ENCODE measurements at regions not wholly inside any gene's neighbourhood (a gene's known extent, or its start where the extent isn't known, plus 50 kb on each side); places are given as distances from the start of the nearest gene placed in this dataset.

DNA sequence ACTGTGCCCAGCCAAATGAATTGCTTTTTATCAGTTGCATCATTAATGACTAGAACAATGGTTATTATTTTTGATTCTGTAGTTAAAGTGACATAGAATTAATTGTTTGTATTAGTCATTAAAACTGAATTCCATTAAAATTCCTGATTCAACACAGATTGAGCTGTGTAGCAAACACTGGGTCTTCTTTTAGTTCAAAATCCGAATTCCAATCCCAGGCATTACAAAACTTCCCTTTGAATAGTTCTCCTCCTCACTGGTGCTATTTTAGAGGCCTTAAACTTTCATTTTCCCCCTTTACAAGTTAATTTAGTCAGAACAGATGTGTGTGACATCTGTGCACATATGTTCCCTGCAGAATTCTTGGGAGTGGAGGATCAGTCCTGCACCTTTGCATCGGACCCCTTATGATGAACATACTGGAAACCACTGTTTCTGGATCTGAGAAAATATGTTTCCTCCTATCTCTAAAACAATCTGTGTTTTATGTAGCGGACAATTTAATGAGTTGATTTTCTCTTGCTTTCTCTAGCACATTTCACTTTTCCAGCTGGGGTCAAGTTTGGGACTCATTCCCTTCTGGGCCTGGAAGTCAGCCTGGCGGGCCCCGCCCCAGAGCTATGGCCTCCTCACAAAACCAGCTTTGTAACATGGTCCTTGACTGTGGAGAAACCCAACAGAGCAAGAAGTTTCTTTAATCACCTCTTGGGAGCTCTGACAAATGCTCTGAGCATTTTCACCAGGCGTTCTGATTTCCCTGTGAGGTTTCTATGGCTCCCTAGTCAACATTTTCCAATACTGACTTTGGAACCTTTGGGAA lies 87.9 kb upstream of the MAMDC2 start:
- no peaks in the 10 kb centered on the region for H3K36me3 ChIP-seq (replicated peaks in 1 of 2; ENCODE audit: insufficient read depth in 1 of 2, low read depth in 2 of 2)
- no peaks in the 10 kb centered on the region for H3K27me3 ChIP-seq
- DNase-seq (no peak), ATAC-seq (no peak)
- H3K4me1 ChIP-seq, result no peaks in the 10 kb centered on the region
- H3K4me3 ChIP-seq, result no peak overlapping the region
- intact Hi-C loops (cut with DNase I), result no loop called here
- TF ChIP-seq, protein P1, sequence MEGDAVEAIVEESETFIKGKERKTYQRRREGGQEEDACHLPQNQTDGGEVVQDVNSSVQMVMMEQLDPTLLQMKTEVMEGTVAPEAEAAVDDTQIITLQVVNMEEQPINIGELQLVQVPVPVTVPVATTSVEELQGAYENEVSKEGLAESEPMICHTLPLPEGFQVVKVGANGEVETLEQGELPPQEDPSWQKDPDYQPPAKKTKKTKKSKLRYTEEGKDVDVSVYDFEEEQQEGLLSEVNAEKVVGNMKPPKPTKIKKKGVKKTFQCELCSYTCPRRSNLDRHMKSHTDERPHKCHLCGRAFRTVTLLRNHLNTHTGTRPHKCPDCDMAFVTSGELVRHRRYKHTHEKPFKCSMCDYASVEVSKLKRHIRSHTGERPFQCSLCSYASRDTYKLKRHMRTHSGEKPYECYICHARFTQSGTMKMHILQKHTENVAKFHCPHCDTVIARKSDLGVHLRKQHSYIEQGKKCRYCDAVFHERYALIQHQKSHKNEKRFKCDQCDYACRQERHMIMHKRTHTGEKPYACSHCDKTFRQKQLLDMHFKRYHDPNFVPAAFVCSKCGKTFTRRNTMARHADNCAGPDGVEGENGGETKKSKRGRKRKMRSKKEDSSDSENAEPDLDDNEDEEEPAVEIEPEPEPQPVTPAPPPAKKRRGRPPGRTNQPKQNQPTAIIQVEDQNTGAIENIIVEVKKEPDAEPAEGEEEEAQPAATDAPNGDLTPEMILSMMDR (IDR thresholded peaks at IDR 0.05), result no peak
- TF ChIP-seq POLR2A (IDR thresholded peaks at IDR 0.05), result no peak
- no peaks in the 10 kb centered on the region for H3K9me3 ChIP-seq
- 72 to 93% methylated on average over 6 of the region's 6 CpGs for WGBS, 2 donors
- H3K27ac ChIP-seq, result no peak overlapping the region

DNA sequence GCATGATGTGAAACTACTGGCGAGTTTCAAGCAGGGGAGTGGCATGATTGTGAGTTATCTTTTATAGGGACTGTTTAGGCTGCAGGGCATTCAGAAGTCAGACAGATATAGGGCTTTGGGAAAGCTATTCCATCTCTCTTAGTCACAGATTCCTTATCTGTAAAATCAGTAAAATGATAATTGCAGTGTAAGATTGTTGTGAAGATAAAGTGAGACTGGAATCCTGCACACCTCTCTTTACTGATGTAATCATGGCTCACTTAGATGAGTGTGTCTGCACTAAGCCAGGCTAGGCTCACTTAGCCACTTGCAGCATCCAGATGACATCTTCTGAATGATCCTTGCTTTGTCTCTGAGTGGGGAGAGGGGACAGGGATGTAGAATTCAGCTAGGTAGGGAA lies 81.8 kb upstream of the MAMDC2 start:
- no peaks in the 10 kb centered on the region for H3K9me3 ChIP-seq
- no peaks in the 10 kb centered on the region for H3K4me1 ChIP-seq
- intact Hi-C loops (cut with DNase I), result no loop called here
- 80 to 88% methylated on average over 1 of the region's 1 CpG for WGBS, 2 donors
- TF ChIP-seq, protein P1 (IDR thresholded peaks at IDR 0.05), result no peak
- TF ChIP-seq POLR2A (IDR thresholded peaks at IDR 0.05), result no peak
- H3K27ac ChIP-seq, result no peak overlapping the region
- H3K4me3 ChIP-seq, result no peak overlapping the region
- H3K36me3 ChIP-seq (replicated peaks in 1 of 2; ENCODE audit: insufficient read depth in 1 of 2, low read depth in 2 of 2), result no peaks in the 10 kb centered on the region
- no peak for ATAC-seq
- DNase-seq, result no peak
- H3K27me3 ChIP-seq, result no peaks in the 10 kb centered on the region

DNA sequence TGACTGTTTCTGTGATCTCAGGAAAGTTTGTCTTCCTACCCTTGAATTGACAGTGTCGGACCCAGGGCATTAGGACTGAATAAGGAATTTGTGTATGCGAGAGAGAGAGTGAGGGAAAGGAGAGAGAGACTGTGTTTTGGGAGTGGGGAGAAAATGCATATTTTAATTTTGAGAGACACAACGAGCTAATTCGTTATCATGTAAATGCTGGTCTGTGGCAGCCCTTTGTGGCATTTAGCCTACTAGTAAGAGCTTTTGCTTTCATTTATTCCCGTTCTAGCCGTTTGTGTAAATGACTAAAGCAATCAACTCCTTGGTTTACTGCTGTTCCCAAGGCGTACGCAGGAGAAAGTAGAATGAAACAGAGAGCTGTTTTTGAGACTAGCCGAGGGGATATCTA lies 79.8 kb upstream of the MAMDC2 start:
- no peaks in the 10 kb centered on the region for H3K9me3 ChIP-seq
- no peak overlapping the region for H3K27ac ChIP-seq
- H3K27me3 ChIP-seq, result no peaks in the 10 kb centered on the region
- H3K4me3 ChIP-seq, result no peak overlapping the region
- intact Hi-C loops (cut with DNase I), result no loop called here
- DNase-seq (no peak), ATAC-seq (no peak)
- no peaks in the 10 kb centered on the region for H3K4me1 ChIP-seq
- H3K36me3 ChIP-seq (replicated peaks in 1 of 2; ENCODE audit: insufficient read depth in 1 of 2, low read depth in 2 of 2), result no peaks in the 10 kb centered on the region
- 61 to 78% methylated on average over 9 of the region's 9 CpGs for WGBS, 2 donors
- TF ChIP-seq, protein P1 (IDR thresholded peaks at IDR 0.05), result no peak
- TF ChIP-seq POLR2A (IDR thresholded peaks at IDR 0.05), result no peak

DNA sequence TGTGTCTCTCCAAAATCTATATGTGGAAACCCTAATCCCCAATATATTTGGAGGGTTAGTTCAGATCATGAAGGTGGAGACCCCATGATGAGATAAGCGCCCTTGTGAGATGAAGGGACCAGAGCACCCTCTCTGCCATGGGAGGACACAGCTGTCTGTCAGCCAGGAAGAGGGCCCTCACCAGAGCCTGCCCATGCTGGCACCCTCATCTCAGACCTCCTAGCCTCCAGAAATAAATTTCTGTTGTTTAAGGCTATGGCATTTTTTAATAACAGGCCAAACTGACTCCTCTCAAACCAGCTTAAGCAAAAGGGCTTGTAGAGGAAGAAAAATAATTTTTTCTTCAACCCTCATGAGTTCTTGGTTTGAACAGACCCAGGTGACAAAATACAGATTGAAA lies 79.2 kb upstream of the MAMDC2 start:
- intact Hi-C loops (cut with DNase I), result no loop called here
- TF ChIP-seq, protein P1 (IDR thresholded peaks at IDR 0.05), result no peak
- TF ChIP-seq POLR2A (IDR thresholded peaks at IDR 0.05), result no peak
- no peak for DNase-seq
- no peak for ATAC-seq
- Histone ChIP-seq H3K9me3 (no peaks in the 10 kb centered on the region), H3K4me3 (no peak overlapping the region), H3K4me1 (no peaks in the 10 kb centered on the region), H3K27ac (no peak overlapping the region), H3K36me3 (replicated peaks in 1 of 2; ENCODE audit: insufficient read depth in 1 of 2, low read depth in 2 of 2) (no peaks in the 10 kb centered on the region), H3K27me3 (no peaks in the 10 kb centered on the region)
- 80 to 83% methylated on average over 1 of the region's 1 CpG for WGBS, 2 donors

Data from body of pancreas (tissue), 4 donors.